ENCODE measurements at regions not wholly inside any gene's neighbourhood (a gene's known extent, or its start where the extent isn't known, plus 50 kb on each side); places are given as distances from the start of the nearest gene placed in this dataset.

GRCh38 chr2:123768233-123768632 lies 256.9 kb upstream of the CNTNAP5 start:
- Mint-ChIP-seq H3K4me3 (ENCODE audit: unreplicated experiment) (no peak overlapping the region), H3K9me3 (ENCODE audit: unreplicated experiment) (peaks cover 18% of the 10 kb centered on the region), H3K36me3 (ENCODE audit: insufficient read depth, unreplicated experiment) (no peaks in the 10 kb centered on the region), H3K4me1 (ENCODE audit: low read depth, unreplicated experiment) (no peaks in the 10 kb centered on the region), H3K27ac (ENCODE audit: unreplicated experiment) (no peak overlapping the region), H3K27me3 (ENCODE audit: insufficient read depth, unreplicated experiment) (no peaks in the 10 kb centered on the region)
- DNase-seq: no peak
- POLR2A ChIA-PET: no interaction called here
- TF ChIP-seq CTCF (IDR thresholded peaks at IDR 0.05; ENCODE audit: insufficient read depth in 1 of 2, low read depth in 1 of 2, low read length in 1 of 2, severe bottlenecking in 1 of 2, unreplicated experiment in 1 of 2): no peak
- H3K4me3 ChIP-seq (ENCODE audit: low read depth, low read length): no peak overlapping the region
- no peaks in the 10 kb centered on the region for H3K27me3 ChIP-seq (replicated peaks; ENCODE audit: control insufficient read depth, insufficient read depth, low read length)
- no TSS peak for BruUV-seq (replicated peaks)
- H3K4me1 ChIP-seq: no peaks in the 10 kb centered on the region
- H3K36me3 ChIP-seq (ENCODE audit: control insufficient read depth, insufficient read depth, low read length): no peaks in the 10 kb centered on the region
- CTCF ChIA-PET: no interaction called here
- no peaks in the 10 kb centered on the region for H3K9me3 ChIP-seq
- intact Hi-C loops (cut with micrococcal nuclease; ENCODE audit: unreplicated experiment): no loop called here

DNA sequence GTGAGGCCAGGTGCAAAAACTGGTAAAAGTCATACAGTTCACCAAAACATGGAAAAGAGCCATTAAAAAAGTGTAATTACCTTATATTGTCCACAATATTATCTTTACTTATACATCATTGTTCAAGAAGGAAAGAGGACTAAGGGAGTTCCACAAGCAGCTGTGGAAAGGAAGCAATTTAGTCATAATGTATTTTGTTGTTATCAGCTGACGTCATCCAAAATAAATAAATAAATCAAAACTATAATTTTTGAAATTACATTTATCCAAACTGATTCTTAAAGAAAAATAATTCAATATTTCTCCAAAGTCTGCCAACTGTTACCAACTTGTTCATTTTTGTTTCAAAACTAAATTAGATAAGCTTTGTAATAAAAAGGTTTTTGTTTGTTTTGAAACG lies 256.1 kb upstream of the CNTNAP5 start:
- BruUV-seq (replicated peaks): no TSS peak
- Histone ChIP-seq H3K27me3 (replicated peaks; ENCODE audit: control insufficient read depth, insufficient read depth, low read length) (no peaks in the 10 kb centered on the region), H3K36me3 (ENCODE audit: control insufficient read depth, insufficient read depth, low read length) (no peaks in the 10 kb centered on the region), H3K4me3 (ENCODE audit: low read depth, low read length) (no peak overlapping the region), H3K4me1 (no peaks in the 10 kb centered on the region), H3K9me3 (no peaks in the 10 kb centered on the region)
- Mint-ChIP-seq H3K27me3 (ENCODE audit: insufficient read depth, unreplicated experiment) (no peaks in the 10 kb centered on the region), H3K9me3 (ENCODE audit: unreplicated experiment) (peaks cover 16% of the 10 kb centered on the region), H3K4me1 (ENCODE audit: low read depth, unreplicated experiment) (no peaks in the 10 kb centered on the region), H3K27ac (ENCODE audit: unreplicated experiment) (no peak overlapping the region), H3K36me3 (ENCODE audit: insufficient read depth, unreplicated experiment) (no peaks in the 10 kb centered on the region), H3K4me3 (ENCODE audit: unreplicated experiment) (no peak overlapping the region)
- CTCF ChIA-PET: no interaction called here
- intact Hi-C loops (cut with micrococcal nuclease; ENCODE audit: unreplicated experiment): no loop called here
- DNase-seq: no peak
- POLR2A ChIA-PET: no interaction called here
- no peak for TF ChIP-seq CTCF (IDR thresholded peaks at IDR 0.05; ENCODE audit: insufficient read depth in 1 of 2, low read depth in 1 of 2, low read length in 1 of 2, severe bottlenecking in 1 of 2, unreplicated experiment in 1 of 2)

DNA sequence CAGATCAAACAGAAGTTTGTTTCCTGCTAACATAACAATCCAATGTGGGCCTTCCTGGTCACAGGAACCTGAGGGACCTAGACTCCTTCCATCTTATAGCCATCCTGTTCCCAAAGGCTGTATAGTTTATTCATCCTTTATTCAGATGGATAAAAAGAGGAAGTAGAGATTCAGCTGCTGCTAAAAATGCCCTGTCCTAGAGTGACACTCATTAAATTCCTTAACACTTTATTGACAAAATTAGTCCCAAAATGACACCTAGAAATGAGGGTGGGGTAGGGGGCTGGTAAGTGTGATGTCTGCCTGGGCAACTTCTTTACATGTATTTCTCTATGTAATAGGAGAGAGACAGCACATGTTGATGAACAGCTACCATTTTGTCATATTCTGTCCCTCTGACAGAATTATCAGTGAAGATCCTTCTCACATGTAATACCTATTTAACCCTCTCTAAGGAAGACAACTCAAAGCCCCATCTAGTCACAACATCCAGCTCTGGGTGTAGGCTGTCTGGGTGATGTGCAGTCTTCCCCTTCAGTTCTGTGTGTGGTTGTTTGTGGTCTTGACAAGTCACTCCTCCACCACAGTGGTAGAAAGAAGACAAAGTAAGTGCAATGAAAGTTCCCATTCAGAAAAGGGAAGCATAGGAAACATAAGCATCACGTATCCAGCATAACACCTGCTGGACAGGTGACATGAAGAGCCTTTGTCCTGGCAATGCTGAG lies 253.9 kb upstream of the CNTNAP5 start:
- ChIA-PET CTCF (no interaction called here), POLR2A (no interaction called here)
- Mint-ChIP-seq H3K36me3 (ENCODE audit: insufficient read depth, unreplicated experiment) (no peaks in the 10 kb centered on the region), H3K4me3 (ENCODE audit: unreplicated experiment) (no peak overlapping the region), H3K4me1 (ENCODE audit: low read depth, unreplicated experiment) (no peaks in the 10 kb centered on the region), H3K27me3 (ENCODE audit: insufficient read depth, unreplicated experiment) (no peaks in the 10 kb centered on the region), H3K27ac (ENCODE audit: unreplicated experiment) (no peak overlapping the region), H3K9me3 (ENCODE audit: unreplicated experiment) (peaks cover 6% of the 10 kb centered on the region)
- no peaks in the 10 kb centered on the region for H3K27me3 ChIP-seq (replicated peaks; ENCODE audit: control insufficient read depth, insufficient read depth, low read length)
- intact Hi-C loops (cut with micrococcal nuclease; ENCODE audit: unreplicated experiment): loop anchor here (10.0 kb wide), 1 partner anchor 256 kb away; no protein-coding TSS in a partner anchor
- DNase-seq: no peak
- no peaks in the 10 kb centered on the region for H3K36me3 ChIP-seq (ENCODE audit: control insufficient read depth, insufficient read depth, low read length)
- no peaks in the 10 kb centered on the region for H3K9me3 ChIP-seq
- no peak for TF ChIP-seq CTCF (IDR thresholded peaks at IDR 0.05; ENCODE audit: insufficient read depth in 1 of 2, low read depth in 1 of 2, low read length in 1 of 2, severe bottlenecking in 1 of 2, unreplicated experiment in 1 of 2)
- no TSS peak for BruUV-seq (replicated peaks)
- H3K4me1 ChIP-seq: no peaks in the 10 kb centered on the region
- no peak overlapping the region for H3K4me3 ChIP-seq (ENCODE audit: low read depth, low read length)

Measured in Caco-2 (cell line).